A204.1 (cell line): ENCODE measurements at regions not wholly inside any gene's neighbourhood (a gene's known extent, or its start where the extent isn't known, plus 50 kb on each side); places are given as distances from the start of the nearest gene placed in this dataset.

Experiments used
- FAIRE-seq: peaks from 2 replicates; lab custom pipeline; 2012; peaks lifted over from hg19 to GRCh38; lab: Jason Lieb, UNC

DNA sequence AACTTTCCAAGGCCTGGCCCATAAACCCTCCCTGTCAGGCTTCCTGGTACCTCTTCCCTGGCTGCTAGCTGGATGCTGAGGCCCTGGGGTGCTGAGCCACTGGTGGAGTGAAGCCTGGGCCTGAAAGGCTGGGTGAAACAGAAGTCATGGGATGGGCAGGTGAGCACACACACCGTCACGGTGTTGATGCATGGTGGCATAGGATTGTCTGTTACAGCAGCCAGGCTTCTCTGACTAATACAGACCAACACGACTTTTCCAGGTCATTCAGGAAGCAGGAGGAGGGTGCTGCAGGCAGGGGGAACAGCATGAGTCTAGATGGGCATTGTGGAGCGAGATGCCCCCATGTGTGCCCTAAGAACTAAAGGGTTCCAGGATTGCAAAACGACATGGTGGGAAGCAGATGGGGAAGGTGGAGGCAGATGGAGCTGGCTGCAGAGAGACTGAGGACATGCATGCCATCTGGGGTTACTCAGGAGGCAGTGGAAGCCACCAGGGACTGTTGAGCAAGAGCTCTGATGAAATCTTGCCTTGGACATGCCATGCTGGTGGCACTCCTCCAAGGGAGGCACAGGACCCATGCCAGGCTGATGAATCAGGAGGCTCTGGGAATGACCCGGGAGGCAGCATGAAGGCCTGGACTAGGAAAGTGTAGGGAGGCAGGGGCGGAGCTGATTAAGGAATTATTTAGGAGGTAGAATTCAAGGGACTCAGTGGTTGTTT, 480.9 kb downstream of the TSN start:
- no peak for FAIRE-seq

DNA sequence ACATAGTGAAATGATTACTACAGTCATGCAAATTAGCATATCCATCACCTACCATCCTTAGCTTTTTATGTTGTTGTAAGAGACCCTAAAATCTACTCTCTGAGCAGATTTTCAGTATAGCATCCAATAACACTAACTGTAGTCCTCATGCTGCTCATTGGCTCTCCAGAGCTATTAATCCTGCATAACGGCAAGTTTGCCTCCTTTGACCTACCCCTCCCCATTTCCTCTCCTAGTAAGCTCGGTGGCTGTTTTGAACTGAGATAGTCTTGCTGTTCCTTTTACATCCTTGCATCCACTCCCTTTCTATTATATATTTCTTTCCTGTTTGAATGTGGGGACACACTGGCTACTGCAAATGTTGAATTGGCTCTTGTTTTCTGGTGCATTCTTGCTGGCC, 481.5 kb downstream of the TSN start:
- FAIRE-seq = no peak

DNA sequence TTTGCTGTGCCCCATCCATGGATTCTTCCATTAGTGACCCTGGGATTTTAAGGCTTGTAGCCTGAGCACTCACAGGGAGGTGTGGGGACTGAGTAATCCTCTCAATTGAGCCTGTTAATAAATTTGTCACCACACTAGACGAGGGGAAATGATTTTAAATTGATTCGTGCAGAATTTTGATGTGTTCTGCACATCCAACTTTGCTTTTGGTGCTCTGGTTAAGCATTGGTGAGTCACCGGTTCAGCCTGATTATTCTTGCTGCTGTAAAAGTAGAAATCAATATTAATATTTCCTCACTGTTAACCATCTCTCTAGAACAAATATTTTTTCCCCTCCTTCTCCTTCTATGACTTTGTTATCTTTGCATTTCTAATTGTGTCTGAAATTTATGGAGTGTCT, 482.0 kb downstream of the TSN start:
- no peak for FAIRE-seq

DNA sequence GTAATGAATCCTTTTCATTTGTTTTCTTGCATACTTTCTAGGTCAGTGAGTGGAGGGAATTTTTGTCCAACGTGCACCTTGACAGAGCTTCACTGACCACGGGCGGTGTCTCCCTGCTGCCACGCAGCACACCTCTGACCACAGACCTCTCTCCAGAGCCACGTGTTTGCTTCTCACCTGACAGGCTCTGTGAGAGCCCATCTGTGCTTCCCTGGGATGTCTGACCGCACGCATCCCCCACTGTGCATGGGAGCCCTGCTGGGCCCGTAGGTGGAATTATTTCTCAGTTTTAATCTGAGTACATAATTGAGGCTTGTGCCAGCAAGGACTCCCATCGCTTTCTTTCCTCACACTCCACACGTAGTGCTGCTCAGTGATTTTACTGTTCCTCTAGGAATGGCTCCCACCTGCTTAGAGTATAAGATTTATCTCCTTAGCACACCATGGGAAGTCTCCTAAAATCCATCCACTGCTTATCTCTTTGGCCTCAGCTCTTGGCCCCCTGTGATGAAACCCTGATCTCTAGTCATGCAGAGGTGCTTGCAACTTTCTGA, 482.6 kb downstream of the TSN start:
- no peak for FAIRE-seq

DNA sequence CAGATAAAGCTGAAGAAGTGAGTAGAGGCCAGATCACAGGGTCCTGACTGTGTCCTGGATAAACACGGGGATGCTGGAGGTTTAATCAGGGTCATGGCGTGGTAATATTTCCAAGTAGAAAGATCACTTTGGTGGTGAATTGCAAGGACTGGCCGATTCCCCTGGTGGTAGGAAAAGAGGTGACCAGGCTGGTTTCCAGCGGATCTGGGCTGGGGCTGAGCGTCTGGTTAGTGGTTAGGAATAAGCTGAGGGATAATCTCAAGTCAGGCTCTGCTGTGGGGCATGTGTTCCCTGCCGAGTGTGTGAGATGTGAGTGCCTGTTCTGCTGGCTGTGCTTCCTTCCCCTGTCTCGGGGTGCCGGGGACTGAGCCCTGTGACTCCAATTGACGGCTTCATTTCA, 484.0 kb downstream of the TSN start:
- no peak for FAIRE-seq

DNA sequence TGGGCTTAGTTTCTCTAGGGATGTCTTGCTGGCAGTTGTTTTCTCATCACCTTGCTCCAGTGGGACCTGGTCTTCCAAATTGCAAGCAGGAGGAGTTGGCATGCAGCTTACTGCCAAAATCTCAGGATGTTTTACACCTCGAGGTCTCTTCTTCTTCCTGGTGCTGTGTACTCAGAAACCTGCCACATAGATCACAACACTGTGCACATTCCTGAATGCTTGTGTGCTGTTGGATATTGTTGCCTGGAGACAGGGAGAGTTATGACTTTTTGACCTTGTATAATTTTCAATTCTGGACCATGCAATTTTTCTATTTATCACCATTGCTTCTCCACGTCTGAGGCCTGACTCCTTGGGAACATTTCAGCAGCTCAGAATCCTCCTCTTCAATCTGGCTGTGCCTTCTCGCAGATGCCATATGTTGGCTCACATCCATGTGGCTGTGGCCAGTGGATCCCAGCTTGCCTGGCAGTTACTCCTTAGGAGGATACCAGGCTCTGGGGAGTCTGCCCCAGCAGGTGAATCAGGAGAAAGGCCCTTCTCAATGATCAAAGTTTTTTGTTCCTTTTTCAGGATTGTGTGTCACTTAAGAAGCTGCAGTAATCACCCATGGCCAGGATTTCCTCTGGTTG, 489.3 kb downstream of the TSN start:
- FAIRE-seq = no peak

DNA sequence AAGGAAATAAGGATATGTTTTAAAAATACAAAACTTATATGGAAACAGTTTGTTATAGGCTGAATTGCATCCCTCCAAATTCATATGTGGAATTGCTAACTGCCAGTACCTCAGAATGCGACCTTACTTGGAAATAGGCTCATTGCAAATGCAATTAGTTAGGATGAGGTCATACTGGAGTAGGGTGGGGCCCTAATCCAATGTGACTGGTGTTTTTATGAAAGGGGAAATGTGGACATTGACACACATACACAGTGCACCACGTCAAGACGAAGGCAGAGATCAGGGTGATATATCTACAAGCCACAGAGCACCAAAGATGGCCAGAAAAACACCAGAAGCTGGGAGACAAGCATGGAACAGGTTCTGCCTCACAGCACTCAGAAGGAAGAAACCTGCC, 494.2 kb downstream of the TSN start:
- no peak for FAIRE-seq

DNA sequence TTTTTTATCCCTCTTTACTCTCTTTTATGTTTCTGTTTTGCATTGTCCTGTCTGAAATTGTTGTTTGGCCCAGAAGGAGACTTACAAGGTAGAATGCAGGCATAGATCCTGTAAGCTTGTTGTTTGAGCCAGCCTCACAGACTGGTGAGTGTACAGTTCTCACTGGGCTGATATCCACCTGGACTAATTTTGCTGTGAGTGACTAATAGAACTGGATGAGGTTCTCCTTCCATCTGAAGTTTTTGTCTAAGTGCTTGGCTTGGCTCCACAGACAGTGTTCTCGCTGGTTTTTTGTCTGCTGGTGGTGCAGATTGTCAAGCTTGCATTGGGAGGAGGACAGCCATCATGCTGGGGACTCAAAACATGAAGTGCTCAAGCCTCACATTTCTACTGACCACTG, 495.7 kb downstream of the TSN start:
- FAIRE-seq = no peak

DNA sequence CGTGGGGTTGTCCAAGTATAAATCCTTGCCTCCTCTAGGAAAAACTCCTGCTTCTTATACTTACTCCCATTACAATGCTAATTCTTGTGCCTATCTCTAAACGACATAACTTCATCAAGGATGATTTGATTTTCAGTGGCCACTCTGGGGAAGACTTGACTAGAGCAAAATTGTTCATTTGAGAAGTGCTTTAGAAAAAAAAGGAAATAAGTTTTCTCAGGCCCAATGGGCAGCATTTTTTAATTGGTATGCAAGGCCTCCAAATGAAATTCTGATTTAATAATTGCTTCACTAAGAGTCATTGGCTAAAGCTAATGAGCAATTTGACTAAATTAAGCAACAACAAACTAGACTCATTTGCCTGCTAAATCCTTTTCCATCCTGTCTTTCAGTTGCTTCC, 496.1 kb downstream of the TSN start:
- no peak for FAIRE-seq

DNA sequence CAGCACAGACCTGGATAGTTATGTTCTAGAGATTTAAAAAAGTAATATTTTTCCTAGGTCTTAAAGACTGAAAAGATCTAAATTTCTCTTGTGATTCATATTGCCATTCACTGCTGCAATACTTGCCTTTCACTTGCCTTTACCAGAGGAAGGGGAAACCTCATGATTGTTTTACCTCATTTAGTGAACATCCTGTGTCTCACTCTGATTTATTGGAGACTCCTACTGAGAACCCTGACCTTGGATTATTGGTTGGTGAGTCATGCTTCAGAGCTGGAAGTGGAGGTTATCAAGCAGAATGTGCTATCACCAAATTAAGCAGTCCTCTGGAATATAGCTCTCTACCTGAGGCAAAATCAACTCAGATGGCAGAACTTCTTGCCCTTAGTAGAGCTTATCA, 500.5 kb downstream of the TSN start:
- FAIRE-seq = no peak

DNA sequence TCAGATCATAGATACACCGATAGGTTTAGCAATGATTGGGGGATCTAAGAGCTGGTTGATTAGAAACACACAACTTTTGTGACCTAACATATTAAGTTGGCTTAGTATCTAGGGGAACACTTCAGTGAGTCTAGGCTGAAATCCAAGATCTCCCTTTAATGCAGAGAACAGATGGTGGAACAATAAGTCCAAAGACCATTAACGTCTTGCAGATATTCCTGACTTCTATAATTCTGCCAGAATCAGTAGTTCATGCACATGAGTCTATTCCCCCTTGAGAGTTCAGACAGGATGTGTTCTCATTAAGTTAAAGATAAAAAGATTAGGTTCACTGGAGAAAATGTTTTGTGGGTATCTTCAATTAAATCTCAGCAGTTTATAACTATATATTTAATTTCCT, 506.5 kb downstream of the TSN start:
- FAIRE-seq = no peak

DNA sequence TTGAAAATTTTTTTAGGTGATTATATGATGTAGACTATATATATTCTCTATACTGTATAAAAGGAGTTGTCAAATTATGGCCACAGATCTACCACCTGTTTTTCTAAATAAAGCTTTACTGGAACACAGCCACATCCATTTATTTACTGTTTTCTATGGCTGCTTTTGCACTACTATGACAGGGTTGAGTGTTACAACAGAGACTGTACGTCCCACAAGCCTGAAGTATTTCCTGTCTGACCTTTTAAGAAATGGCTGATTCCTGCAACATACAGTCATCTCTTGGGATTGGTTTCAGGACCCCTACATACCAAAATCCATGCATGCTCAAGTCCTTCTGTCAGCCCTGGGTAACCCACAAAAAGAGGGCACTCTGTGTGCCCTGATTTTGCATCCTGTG, 508.3 kb downstream of the TSN start:
- no peak for FAIRE-seq

DNA sequence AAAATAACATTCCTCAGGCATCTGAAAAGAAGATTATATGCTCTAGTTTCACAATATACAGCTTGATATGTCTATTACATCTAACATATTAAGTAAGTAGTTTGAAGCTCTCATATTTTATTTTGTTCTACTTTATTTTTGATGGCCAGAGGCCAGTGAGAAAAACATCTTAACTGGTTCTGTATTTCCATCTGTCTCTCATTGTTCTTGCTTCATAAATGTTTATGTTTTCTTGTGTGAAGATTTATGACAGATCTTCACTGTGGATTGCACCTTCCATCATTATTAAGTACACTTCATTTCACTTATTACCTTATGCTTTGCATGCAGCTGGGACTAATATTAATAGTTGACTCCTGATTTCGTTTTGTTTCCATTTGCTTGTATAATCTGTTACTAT, 511.2 kb downstream of the TSN start:
- no peak for FAIRE-seq

DNA sequence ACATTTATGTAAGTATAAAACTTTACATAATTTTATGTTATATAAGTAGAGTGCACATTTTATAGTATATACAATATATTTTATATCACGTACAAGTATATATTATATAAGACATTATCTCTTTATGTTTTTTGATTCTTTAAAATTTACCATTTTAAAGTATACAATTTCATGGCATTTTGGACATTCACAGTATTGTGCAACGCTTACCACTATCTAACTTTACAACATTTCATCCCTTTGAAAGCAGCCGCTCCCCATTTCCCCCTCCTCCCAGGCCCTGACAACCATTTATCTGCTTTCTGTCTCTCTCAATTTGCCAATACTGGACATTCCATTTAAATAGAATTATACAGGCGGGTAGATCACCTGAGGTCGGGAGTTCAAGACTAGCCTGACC, 512.5 kb downstream of the TSN start:
- FAIRE-seq = peak; percentile 85

DNA sequence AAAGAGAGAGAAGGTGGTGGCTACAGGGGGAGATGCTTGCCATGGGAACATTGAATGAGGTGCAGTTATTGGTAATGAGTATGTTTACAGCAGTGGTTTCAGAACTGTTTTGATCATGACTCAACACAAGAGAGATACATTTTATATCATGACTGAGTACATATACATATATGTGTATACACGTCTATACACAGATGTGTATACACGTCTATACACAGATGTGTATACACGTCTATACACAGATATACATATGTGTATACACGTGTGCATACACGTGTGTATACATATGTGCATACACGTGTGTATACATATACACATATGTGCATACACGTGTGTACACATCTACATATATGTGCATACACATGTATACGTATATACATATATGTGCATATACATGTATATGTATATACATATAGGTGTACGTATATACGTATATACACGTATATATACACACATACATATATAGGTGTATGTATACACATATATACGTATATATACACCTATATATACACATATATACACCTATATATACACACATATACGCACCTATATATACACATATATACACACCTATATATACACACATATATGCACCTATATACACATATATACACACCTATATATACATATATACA, 518.5 kb downstream of the TSN start:
- peak; percentile 86 for FAIRE-seq

DNA sequence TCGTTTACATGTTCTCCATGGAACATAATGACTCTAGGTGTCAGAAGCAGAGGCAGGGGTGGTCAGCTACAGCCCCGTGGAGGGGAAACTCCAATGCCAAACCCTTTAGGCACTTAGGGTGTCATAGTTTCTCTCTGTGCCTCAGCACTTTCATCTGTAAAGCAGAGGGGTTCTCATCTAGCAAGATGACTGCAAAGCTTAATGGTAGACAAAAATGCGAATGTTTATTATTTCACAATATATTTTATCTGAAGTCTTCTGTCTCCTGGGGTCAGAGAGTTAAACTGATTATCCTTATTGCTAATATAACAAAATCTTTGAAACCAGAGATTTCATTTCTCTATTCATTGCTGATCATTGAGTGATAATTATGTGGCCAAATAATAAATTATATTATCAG, 522.5 kb downstream of the TSN start:
- no peak for FAIRE-seq

DNA sequence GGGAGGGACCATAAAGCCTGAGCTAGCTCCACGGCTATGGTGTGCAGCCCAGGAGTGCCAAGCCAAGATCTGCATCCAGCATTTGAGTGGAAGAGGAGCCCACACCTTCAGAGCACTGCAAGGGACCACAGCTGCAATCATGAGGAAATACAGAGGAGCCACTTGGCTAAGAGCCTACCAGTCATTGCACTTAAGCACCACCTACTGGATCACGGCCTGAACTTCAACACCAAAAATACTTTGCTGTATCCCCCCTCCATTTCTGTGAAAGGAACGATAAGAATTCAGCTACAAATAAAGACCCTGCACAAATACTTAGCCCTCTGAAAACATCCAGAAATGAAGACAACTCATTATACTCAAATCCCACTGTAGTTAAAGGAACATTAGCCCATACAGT, 545.3 kb downstream of the TSN start:
- no peak for FAIRE-seq

DNA sequence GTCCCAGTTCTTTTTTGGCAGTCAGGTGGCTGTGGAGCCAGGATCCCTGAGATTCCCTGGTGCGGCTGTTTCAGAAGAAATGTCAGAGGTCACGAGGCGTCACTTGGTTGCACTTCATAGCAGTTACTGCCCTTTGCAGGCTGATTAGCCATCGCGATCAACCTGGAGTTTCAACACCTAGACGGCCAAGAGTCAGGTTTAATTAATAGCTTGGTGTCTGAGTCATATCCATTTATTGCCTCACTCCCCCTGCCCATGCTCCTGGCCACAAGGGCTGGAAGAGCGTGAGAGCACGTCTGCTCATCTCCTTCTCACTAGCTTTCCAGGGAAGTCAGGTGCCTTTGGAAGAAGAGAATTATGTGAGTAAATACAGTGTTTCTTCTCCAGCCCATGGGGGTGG, 552.3 kb downstream of the TSN start:
- no peak for FAIRE-seq

DNA sequence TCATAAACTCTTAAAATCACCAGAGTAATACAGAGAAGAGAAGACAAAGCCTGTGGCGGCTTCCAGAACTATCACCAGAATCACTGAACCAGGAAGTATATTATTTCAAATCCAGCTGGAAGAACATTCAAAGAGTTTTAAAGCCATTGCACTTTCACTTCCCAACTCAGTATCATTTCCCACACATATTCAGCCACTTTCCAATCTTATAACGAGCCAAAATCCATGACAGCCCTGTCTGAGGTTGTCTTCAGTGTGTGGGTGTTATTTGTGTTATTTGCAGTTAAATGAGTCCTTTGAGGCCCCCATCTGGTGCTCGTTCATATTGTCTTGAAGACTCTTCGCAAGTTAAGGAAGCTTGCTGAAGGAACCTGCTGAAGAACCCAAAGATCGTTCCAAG, 559.9 kb downstream of the TSN start:
- FAIRE-seq = no peak

DNA sequence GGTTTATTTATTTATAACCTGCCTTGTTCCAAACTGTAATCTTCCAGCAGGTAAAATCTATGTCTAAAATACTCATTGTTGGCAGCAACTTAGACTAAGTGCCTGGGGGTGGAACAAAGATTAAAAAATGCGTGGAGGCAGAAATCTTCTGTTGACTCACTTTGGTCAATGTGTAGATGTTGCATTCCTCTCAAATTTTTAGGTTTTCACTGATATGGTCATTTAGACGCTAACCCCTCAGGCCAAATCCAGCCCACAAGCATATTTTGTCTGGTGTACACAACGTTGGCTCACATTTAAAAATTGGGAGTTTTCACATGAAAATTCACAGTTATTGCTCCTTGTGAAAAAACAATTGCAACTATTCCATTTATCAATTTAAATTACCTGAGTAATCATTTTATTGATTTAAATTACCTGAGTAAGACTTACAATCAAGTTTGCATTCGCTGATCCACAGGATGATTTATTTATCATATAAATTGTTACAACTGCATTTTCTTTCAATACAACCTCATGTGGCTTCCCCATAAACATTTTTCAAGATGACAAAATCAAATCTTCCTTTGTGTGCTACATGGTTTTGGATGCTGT, 564.2 kb downstream of the TSN start:
- no peak for FAIRE-seq

DNA sequence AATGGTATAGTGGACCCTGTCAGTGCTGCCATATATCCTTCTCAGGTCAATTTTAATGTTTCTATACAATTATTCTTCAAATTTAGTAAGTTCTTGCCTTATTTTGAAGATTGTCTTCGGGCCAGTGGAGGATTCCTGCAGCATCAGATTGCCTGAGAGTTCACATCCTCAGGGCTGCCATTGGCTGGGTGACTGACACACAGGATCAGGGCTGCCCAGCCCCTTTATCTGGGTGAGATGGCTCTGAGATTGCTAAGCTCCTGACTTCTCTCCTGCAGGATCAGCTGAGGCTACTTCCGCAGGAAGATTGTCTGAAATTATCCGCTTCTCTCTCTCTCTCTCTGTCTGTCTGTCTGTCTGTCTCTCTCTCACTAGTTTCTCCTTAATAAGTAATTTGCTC, 567.4 kb downstream of the TSN start:
- FAIRE-seq = no peak

DNA sequence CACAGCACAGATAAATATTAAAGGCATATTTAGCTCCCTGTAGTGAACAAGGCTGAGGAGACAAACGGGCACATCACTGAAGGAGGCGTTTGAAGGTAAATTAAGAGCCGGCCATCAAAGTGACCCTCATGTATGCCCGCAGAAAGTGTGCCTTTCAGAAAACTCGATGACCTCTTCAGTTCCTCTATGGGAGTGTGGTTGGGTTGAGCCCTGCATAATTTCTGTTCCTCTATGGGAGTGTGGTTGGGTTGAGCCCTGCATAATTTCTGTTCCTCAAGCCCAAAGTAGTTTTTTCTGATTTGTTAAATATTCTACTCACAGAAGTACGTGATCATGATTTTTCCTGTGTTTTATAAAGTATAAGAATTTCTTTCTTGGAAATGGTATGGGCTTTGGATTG, 568.5 kb downstream of the TSN start:
- FAIRE-seq = no peak

DNA sequence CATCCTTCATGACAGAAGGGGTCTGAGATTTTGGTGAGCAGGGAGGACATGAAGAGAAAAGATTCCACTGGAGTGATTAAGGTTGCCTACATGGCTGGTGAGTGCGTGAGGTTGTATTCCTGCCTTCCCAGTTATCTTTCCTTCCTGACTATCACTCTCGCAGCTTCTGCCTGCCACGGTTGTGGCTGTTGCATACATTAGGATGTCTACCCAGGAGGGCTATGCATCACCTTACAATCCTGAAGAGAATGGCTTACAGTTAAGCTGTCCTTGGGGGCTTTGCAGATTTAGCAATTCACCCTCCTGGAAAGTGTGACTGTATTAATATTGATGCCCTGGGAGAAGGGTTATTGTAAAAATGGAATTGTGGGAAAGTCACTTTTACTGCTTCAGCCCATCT, 571.0 kb downstream of the TSN start:
- no peak for FAIRE-seq
